Jurkat, Clone E6-1 (cell line): ENCODE measurements at regions not wholly inside any gene's neighbourhood (a gene's known extent, or its start where the extent isn't known, plus 50 kb on each side); places are given as distances from the start of the nearest gene placed in this dataset.
"Not testable (repeated sequence)": the region's sequence is repeated elsewhere in the genome, so short reads cannot be mapped to it uniquely, and the experiment has no call there.

Source experiments
- DNase-seq: peaks from one replicate; pipeline ENCODE4 v3.0.0-alpha.2; 2011; ENCODE audit warnings: low read depth, low spot score
- H3K4me3 ChIP-seq: 2 replicates; pipeline ENCODE4 v1.5.1; 2011; ENCODE audit warnings: mild to moderate bottlenecking, low read length, control low read depth, moderate library complexity

- DNase-seq: no peak
- no peak overlapping the region for H3K4me3 ChIP-seq
These were observed 177.1 kb downstream of the RNF144A start for GRCh38 chr2:7094231-7094741.

- H3K4me3 ChIP-seq: no peak overlapping the region
- no peak for DNase-seq
These were observed 179.6 kb downstream of the RNF144A start for GRCh38 chr2:7096726-7097352.

DNA sequence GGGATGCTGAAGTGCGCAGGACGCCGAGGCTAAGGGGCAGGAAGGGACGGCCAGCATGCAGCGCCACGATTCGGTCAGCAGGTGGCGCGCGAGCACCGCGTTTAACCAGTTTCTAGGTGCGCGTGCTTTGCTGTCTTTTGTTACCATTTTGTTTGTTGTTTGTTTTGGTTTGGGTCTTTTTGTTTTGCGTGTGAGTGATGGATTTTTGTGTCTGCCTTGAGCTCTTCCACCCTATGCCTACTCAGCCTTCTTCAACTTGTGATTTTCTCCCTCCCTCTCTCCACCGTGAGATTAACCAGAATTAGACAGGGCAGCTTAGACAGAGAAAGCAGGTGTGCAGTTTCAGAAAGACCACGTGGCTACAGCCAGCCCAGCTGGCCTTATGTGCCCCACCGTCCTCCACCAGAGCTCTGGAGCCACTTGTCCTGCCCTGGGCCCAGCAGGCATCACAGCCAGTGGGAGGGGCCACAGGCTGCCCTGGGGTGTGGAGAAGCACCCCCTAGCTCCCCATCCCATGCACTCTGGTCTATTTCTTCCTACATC, 180.2 kb downstream of the RNF144A start:
- H3K4me3 ChIP-seq: peak overlapping the region; percentile 38
- peak; percentile 49 for DNase-seq

GRCh38 chr2:7098816-7099215, 181.6 kb downstream of the RNF144A start:
- DNase-seq: no peak
- no peak overlapping the region for H3K4me3 ChIP-seq

DNA sequence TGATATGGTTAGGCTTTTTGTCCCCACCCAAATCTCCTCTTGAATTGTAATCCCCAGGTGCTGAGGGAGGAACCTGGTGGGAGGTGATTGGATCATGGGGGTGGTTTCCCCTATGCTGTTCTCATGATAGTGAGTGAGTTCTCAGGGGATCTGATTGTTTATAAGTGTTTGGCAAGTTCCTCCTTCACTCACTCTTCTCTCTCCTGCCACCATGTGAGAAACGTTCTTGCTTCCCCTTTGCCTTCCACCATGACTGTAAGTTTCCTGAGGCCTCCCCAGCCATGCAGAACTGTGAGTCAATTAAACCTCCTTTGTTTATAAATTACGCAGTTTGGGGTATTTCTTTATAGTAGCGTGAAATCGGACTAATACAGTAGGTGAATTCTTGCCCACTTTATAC, 182.5 kb downstream of the RNF144A start:
- not testable (repeated sequence) for DNase-seq, H3K4me3 ChIP-seq

GRCh38 chr2:7102826-7103225, 185.6 kb downstream of the RNF144A start:
- DNase-seq: no peak
- no peak overlapping the region for H3K4me3 ChIP-seq

DNA sequence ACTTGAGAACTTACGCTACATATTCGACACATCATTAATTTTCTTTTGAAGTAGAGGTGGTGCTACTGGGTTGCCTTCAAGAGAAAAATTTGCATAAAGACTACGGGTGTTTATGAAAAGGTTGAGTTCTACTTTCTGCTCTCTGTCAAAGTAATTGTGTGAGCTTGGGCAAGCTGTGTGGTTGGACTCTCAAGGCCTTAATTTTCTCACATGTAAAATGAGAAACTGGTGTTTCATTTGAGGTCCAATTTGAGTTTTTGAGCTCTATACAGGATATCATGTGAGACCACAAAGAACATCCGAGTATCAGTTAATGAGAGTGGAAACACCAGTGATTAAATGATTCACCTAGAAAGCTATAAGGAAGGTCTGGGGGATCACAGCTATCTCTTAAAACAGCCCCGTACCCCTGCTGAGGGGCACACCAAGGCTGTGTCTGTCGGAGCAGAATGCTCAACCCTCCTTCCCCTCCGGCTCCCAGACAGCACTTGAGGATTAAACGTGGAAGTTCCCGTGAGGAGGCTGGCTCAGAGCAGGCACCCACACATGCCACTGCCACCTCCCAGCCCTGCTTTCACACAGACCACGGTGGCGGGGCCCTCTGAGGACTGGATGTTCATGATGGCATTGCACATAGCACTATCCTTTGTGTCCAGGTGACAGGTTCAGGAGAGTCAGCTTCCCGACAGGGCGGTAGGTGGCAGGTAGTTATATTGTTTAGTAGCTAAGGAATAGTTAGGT, 191.8 kb downstream of the RNF144A start:
- no peak overlapping the region for H3K4me3 ChIP-seq
- no peak for DNase-seq

DNA sequence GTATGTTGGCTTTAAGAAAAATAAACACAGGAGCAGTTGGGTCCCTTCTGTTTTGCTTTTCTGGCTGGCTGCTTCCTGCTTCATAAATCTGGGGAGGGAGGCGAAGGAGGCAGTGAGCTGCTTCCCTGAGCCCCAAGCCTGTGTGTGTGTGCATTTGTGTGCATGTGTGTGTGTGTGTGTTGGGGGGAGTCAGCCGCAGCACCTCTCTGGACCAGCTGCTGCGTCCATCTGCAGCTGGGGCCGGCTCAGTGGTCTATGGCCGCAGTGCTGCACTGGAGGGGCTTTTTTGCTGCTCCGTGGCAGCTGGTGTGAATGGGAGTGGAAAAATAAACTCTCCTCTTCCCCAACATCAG, 192.3 kb downstream of the RNF144A start:
- DNase-seq: no peak
- H3K4me3 ChIP-seq: no peak overlapping the region

- DNase-seq: no peak
- H3K4me3 ChIP-seq: no peak overlapping the region
These were observed 194.4 kb downstream of the RNF144A start for GRCh38 chr2:7111626-7112025.

DNA sequence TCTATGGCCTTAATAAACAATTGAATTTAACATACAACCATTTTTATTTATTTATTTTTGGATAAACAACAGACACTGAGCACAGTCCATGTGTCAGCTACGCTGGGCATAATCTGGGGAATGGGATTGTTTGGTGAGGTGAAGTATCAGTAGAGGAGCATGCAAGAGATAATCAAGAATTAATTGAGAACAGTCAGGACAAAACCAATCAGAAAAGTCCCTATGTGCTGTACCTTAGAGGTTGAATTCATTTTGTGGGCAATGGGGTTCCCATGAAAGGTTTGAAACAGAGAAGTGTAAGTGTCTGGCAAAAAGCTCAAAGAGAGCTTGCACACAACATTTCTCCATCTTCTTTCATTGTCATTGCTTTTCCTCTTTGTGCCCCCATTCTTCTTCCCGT, 198.2 kb downstream of the RNF144A start:
- no peak overlapping the region for H3K4me3 ChIP-seq
- DNase-seq: no peak

- no peak overlapping the region for H3K4me3 ChIP-seq
- no peak for DNase-seq
These were observed 198.7 kb downstream of the RNF144A start for GRCh38 chr2:7115906-7116305.

- DNase-seq: no peak
- no peak overlapping the region for H3K4me3 ChIP-seq
These were observed 199.3 kb downstream of the RNF144A start for GRCh38 chr2:7116511-7116910.

DNA sequence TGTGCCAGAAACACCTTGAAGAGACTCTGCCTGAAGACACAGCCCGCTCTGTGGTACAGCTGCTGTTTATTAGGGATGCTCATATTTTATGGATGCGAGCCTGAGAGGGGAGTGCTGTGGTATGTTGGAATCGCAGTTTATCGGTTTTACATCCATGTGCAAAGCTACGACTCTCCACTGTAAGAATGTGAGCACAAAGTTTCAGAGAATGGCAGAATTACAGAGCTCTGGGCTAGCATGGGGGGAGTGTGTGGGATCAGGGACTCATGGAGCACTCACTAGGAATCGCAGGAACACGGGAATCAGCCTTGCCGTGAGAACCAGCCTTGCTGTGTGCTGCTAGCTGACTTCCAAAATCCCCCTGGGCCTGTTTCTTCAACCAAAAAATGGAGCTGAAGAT, 199.9 kb downstream of the RNF144A start:
- H3K4me3 ChIP-seq: no peak overlapping the region
- no peak for DNase-seq

GRCh38 chr2:7118606-7119131, 201.5 kb downstream of the RNF144A start:
- no peak for DNase-seq
- no peak overlapping the region for H3K4me3 ChIP-seq

GRCh38 chr2:7119132-7119835, 202.1 kb downstream of the RNF144A start:
- H3K4me3 ChIP-seq: no peak overlapping the region
- no peak for DNase-seq

DNA sequence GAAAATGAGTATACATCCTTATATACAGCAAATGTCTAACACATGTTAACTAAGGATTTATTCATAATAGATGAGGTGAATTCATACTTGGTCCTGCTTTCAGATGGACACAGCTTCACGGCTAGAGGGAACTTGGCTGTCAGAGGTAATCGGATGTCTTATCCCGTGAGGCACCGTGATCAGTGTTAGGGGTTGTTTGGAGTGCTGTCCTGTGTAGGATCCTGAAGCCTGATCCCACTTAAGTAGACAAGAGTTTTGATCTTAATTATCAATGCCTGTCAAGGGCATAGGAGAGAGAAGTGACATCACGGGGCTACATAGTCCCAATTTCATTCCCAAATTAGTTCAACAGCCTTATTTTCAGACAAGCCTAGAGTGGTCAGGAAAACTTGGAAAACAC, 204.6 kb downstream of the RNF144A start:
- no peak for DNase-seq
- no peak overlapping the region for H3K4me3 ChIP-seq

DNA sequence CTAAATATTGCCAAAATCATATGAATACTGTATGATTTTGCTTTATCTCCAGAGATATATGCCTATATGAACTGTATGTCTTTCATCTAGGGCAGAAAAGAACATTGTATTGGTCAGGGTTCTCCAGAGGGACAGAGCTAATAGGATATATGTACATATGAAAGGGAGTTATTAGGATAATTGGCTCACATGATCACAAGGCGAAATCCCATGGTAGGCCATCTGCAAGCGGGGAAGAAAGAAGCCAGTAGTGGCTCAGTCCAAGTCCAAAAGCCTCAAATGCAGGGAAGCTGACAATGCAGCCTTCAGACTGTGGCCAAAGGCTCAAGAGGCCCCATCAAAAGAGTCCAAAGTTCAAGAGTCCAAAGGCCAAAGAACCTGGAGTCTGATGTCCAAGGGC, 209.9 kb downstream of the RNF144A start:
- DNase-seq: no peak

DNA sequence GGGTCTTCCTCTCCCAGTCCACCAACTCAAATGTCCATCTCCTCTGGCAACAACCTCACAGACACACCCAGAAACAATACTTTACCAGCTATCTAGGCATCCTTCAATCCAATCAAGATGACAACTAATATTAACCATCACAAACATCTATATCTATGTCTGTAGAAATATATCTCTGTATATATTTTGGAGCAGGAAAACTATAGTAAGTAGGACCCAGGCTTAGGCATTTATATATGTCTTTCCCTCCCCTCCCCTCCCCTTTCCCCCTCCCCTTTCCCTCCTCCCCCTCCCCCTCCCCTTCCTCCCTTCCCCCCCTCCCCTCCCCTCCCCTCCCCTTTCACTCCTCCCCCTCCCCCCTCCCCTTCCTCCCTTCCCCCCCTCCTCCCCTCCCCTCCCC, 210.5 kb downstream of the RNF144A start:
- DNase-seq: no peak
- no peak overlapping the region for H3K4me3 ChIP-seq

More for the DNA sequence above, 209.9 kb downstream of the RNF144A start:
- no peak overlapping the region for H3K4me3 ChIP-seq

DNA sequence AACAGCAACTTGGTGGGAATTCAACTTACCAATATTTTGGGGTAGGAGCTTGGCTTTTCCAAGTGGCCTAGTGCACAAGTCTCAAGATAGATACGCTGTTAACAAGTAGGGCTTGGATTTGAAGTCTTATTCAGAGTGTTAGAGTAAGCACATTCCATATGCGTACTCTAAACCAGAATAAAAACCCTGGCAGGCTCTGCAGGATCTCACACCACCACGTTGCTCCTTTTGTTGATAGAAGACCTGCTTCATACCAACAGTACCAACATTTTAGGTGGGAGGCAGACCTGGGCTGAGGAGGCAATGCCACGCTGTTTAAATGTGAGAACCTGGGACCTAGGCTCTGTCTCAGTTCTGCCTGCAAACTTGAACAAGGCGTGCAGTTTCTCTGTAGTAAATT, 214.0 kb downstream of the RNF144A start:
- DNase-seq: no peak
- no peak overlapping the region for H3K4me3 ChIP-seq

DNA sequence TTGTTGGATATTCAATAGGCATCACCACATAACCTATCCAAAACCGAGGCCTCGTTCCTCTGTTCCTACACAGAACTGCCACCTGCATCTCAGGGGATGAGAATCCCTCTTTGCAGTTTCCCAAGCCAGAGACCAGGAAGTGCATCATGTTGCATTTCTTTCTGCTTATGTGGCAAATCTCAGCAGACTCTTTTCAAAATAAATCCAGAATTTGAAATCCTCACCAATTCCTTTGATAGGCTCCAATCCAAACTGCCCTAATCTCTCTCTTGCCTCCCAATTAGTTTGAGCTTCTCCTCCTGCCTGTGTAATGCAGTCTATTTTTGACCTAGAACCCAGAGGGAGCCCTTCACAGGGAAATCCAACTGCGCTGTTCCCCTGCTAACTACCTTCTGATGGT, 215.5 kb downstream of the RNF144A start:
- no peak overlapping the region for H3K4me3 ChIP-seq
- DNase-seq: no peak
